GM21786 (cell line): ENCODE measurements at regions not wholly inside any gene's neighbourhood (a gene's known extent, or its start where the extent isn't known, plus 50 kb on each side); places are given as distances from the start of the nearest gene placed in this dataset.

Experiments used
- ATAC-seq: cut with Tn5 transposase; IDR thresholded peaks from one replicate; pipeline ENCODE4 v1.9.1; 2021; ENCODE audit not compliant: unreplicated experiment

DNA sequence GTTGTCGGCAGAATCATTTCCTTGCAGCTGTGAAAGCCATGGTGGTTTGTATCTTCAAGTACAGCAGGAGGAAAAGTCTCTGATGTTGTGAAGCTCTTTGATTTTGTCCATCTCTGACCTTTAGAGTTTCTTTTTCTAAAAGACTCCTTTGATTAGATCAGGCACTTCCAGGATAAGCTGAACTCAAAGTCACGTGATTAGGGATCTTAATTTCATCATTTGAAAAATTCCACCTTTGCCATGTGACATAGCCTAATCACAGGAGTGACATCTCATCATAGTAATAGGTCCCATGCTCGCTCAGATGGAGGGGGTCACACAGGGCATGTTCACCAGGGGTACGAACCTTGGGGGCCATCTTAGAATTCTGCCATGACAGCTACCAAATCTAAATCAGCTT is 441.5 kb upstream of the CDH4 start:
- ATAC-seq, result no peak

DNA sequence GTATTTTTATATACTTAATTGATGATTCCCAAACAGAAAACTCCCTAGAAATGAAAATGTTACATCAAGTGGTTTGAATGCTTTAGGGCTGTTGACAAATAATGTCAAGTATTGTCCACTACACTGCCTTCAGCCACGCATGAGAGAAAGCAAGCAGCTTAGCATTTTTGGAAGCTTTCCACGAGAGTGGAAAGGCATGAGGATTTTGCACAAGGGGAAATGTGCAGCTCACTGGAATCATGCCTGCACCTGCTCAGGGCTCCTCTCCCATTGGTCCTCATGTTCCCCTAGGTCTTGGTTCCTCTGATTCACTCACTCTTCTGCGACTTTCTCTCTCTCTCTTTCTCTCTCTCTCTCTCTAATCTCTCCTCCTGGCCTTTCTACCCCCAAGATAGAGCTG is 439.5 kb upstream of the CDH4 start:
- no peak for ATAC-seq

DNA sequence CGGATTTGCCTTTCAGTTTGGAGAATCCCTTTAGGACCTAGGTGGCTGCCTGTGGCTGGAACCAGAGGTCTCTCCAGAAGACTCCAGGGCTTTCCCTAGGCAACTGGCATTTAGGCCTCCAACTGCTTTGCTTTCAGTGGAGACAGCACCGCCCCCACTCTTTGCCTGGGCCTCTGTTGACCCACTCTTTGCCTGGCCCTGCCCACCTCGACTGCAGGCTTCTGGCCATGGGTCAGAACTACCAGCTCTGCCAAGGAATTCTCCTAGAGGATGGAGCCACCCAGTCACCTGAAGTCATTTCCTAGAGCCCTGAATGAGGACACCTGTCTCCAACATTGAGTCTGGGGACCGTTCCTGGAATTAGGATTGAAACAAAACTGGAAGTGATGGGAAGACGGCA is 439.0 kb upstream of the CDH4 start:
- no peak for ATAC-seq

DNA sequence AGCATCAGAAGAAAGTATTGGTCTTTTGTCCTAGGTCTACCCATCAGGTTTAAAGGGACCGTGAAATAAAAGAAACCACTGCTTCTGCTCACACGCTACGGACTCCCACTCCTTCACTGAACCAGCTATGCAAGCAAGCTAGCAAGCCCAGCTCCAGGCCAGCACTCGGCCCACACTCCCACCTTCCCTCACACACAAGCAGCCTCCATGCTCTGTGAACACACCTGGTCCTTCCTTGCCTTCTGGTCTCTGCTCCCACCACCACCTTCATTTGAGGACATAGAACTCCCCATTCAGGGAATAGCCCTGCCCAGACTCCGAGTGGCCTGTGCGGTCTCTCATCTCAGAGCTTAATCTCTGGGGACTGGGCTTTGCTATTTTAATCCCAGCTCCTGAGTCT is 436.4 kb upstream of the CDH4 start:
- ATAC-seq, result no peak

DNA sequence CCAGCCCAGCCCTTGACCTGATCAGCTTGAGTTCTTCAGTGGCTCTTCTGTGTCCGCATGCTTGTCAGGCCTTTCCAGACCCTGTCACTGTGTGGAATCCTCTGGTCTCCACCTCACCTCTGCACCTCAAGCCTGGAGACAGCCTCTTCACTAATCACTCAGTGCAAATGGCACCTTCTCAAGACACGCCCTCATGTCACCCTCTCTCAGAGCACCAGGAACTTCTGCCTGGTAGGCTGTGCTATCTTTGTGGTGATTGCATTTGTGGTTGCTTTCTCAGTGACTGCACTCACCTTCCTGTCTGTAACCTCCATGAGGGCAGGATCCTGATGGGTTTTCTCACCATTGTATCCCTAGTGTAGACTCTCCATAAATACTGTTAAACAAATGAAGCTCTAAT is 435.2 kb upstream of the CDH4 start:
- no peak for ATAC-seq

DNA sequence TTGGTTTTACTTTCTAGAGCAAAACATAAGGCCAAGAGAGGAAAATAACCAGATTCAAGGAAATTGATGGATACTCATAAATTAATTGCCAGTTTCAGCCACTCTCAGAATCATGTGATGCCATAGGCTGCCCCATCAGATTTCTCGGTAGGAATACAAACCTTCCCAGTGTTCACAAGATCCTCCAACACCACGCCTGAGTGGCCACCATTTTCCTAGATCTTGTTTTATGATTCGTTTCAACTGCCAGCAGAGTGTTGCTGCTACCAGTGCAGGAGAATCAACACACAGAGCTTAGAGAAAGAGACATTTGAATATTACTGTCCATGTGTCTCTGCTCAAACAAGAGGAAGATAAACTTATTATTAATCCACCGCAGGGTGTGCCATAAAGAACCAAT is 434.2 kb upstream of the CDH4 start:
- no peak for ATAC-seq

DNA sequence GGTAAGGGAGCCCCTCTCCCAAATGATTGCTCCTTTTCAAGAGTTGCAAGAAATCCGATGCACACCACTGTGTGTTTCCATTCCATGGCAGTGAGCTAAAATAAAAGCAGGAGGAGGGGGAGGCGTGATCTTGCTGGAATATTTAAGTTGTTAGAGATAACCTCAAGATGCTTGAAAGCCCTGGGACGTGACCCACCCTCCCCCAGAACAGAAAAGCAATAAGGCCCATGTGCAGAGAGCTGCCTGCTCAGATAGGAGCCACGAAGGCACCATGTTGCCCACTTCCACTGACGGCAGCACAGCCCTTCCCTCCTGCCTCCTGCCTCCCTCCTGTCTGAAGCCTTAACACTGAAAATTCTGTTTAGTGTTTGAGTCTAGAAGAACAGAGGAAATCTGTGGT is 432.6 kb upstream of the CDH4 start:
- ATAC-seq, result no peak

DNA sequence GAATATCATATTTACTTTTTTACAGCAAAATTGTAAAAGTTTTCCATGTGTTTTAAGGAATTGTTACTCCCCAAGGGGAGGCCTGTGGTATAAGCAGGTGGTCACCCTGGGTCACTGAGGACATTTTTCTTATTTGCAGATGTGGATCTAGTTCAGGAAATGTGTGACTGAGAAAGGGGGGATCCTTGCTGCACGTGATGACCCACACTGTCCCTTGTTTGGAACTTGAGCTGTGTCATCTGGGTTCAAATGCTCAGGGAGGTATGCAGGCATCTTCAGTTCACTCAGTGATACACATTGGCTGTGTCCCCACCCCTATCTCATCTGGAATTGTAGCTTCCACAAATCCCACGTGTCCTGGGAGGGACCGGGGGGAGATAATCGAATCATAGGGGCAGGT is 431.9 kb upstream of the CDH4 start:
- no peak for ATAC-seq

DNA sequence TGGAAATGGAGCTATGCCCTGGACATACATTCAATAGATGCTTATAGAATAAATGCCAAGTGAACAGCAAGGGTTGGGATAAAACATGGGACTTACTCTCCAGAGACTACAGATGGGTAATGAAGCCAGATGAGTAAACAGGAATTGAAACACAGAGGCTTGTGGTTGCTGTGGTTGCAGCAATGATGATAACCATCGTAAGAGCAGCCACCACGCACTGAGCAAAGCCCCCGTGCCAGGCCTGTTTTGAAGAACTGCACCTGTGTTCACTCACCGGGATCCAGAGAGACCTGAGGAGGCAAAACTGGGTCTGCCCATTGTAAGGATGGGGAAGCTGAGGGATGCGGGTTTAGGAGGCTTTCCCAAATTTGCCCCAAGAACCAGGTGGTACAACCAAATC is 431.1 kb upstream of the CDH4 start:
- no peak for ATAC-seq

DNA sequence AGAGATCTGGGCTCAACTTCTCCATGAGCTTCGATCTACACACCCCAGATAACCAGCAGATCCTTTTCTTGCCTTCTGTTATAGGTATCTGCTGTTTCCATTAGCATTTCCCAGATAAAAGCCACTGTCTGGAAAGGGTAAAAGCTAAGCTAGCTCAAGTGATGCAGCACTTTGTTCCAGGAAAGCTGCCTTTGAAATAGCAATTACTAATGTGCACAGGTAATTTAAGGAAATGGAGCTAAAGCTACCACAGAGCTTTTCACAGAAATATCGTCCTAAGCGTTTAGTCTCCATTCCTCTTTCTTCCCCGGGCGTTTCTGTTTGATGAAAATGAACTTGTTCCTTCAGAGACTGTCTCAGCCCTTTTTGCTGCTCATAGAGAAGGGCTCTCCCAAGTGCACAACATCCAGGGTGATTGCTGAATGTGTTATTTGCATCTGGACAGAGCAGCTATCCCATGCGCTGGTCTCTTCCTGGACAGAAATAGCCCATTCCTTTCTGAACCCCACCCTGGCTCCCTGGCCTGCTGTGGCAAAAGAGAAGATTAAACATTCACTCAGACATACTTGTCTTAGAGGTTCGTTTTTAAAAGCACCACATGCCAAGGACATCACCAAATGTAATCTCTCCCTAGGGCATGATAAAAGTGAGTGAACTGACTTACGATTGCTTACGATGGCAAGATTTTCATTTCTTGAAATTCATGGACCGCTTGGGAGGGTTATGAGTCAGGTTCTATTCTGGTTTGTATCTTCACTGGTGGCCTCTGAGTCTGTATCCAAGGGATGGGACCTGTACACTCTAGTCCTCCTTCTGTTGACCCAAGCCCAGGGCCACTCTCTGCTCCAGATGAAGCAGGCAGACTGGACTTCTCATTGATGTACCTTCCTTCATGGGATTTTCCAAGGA is 429.1 kb upstream of the CDH4 start:
- no peak for ATAC-seq

DNA sequence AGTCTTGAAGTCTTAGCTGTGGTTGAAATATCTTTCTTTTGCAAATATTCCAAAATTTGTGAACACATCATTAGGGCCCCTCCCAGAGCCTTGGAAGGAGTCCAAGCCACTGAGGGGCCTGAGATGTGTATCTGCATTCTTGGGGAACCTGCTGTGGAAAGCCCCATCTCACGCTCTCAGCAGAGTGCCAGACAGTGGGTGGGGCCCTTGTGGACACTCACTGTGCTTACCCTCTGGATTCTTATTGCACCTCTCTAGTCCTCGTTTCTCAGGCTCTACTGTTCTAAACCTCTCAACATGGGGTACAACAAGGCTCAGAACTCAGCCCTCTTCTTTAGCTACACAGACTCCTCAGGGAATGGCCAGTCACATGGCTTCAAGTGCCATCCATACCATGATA is 416.2 kb upstream of the CDH4 start:
- no peak for ATAC-seq

DNA sequence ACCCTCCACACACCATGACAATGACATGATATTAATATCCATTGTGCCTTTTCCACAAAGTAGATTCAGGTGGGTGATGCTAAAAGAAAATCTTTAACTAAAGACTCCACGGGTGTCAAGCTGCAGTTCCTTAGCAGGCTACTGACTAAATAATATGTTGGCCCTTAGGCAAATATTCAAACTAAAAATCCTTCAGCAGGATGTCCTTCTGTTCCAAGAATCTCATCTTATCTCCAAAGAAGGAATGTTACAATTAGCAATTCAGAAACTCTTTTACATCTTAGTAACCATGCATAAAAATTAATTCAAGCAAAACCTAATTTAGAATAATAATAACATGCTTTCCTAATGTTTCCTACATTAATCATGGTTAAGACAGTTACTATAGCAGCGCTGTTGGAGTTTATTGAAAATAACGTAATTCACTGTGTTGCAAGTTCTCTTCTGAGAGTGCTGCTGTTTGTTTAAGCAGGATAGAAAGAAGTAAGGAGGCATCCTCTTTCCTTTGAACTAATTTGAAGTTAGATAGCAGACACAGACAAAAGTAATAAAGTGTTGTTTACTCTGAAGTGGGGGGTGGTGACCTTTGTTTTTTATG is 414.8 kb upstream of the CDH4 start:
- no peak for ATAC-seq

DNA sequence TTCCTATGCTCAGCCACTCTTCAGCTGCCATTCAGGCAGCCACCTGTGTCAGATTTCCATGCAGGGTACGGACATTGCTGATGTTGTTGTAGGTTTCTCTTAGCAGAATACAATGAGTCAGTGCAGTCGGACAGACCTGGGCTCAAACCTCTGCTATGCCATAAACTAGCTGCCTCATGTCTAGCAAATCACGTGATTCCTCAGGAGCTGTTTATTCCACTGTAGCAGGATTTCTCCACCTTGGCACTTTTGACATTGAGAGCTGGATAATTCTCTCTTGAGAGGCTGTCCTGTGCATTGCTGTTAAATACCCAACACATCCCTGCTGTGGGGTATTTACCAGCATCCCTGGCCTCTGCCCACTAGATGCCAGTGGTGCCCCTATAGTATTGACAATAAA is 413.8 kb upstream of the CDH4 start:
- no peak for ATAC-seq

DNA sequence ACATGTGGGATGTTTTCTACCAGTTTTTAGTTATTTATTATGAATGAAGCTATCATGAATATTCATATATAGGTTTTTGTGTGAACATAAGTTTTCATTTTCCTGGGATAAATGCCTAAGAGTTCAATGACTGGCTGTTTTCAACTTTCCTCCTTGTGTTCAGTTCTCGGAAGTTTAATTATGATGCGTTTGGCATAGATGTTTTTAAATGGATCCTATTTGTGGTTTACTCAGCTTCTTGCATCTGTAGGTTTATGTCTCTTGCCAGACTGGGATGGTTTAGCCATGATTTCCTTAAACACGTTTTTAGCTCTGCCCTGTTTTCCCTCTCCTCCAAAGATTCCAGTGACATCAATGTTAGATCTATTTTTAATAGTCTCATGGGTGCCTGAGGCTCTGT is 411.1 kb upstream of the CDH4 start:
- ATAC-seq, result no peak

DNA sequence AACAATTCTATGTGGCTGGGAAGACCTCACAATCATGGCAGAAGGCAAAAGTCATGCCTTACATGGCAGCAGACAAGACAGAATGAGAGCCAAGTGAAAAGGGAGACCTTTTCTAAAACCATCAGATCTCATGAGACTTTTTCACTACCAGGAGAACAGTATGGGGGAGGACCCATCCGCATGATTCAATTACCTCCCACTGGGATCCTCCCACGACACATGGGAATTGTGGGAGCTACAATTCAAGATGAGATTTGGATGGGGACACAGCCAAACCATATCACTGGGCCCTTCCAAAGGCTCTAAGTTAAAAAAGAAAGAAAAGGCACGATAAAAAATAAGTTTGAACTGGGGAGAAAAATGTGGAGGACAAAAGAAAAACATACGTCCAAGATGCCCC is 406.9 kb upstream of the CDH4 start:
- no peak for ATAC-seq

DNA sequence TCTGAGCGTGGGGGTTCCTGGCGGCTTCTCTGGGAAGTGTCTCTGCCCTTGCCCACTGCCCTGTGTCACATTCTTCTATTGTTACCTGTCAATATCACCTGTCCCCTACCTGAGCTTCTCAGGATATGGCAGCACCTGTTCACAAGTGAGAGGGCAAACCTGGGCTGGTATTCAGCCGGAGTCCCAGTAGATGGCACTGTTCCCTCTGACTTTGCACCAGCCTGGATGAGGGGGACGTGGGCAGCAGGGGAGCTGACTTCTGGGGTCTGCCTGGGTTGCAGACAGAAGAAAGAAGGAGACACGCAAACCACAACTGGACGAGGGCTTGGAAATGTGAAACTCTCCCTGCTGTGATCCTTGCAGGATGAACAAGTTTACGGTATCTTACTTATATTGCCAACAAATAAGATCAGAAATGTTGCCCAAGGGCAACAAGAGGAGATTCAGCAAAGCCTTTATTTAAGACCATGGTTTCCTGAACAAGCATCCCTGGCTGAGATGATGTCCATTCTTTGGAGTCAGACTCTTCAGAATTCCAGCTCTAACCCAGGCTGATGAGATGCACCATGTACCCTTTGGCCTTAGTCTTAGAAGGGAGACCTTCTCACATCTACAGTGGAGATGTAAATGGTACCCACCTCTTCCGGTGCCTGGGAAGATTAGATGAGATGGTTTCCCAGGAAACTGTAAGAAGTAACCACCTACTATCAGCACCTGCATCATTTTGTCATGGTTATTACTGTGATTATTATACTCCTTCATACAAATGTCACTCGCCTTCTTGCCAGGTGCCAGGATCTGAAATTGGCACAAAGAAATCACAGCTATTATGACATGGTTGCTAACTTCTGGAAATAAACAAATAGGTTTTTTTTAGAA is 400.0 kb upstream of the CDH4 start:
- no peak for ATAC-seq

DNA sequence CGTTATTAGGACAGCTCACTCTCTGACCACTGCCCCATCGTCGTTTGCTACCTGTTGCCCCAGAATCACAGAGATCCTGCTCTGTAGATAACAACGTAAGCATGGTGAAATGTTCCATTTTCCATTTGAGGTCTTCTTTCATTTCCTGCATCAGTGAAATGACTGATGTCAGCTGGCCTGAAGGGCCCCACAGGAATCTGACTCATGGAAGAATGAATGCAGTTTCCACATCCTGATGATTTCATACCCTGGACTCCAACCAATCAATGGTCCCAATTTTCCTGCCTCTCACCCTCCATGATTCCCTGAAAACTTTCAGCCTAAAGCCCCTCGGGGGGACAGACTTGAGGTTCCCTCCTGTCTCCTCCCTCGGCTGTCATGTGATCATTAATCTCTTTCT is 394.4 kb upstream of the CDH4 start:
- no peak for ATAC-seq

DNA sequence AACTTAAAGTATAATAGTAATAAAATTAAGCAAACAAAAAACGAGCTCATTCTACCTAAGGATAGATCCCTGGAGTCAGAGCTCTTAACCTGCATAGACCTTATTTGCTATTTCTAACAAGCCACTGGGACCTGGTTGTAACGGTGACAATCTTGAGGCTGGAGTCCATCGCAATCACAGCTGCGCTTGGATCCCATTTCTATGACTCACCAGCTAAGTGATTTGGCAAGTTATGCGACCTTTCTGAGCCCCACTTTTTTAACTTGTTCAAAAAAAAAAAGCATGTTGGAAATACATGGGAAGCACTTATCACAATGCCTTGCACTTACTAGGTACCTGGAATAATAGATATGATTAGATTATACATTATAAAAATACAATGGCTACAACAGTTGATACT is 389.5 kb upstream of the CDH4 start:
- no peak for ATAC-seq

DNA sequence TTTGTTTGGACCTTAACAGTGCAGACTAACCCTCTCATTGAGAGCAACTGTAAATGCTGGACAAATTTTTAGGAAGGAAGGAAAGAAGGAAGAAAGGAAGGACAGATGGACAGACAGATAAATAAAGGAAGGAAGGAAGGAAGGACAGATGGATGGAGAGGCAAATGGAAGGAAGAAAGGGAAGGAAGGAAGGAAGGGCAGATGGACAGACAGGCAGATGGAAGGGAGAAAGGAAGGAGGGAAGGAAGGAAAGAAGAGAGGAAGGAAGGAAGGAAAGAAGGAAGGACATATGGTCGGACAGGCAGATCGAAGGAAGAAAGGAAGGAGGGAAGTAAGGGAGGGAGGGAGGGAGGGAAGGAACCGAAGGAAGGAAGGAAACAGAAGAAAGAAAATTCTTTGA is 388.5 kb upstream of the CDH4 start:
- no peak for ATAC-seq

DNA sequence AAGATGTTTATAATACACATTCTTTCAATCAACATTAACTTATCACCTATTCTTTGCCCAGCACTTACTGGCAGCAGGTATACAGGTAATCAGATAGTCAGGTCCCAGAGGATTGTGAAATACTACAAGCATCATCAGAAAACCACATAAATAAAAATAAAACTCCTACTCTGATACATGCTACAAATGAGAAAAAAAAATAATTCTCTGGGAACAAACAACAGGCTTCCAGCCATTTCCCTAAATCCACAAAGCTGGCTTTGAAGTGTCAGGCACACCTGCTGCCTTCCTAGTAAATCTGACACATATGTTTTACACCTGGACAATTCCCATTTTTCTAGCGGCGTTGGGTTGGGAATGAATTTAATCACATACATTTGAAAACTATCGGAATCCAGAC is 384.5 kb upstream of the CDH4 start:
- no peak for ATAC-seq

DNA sequence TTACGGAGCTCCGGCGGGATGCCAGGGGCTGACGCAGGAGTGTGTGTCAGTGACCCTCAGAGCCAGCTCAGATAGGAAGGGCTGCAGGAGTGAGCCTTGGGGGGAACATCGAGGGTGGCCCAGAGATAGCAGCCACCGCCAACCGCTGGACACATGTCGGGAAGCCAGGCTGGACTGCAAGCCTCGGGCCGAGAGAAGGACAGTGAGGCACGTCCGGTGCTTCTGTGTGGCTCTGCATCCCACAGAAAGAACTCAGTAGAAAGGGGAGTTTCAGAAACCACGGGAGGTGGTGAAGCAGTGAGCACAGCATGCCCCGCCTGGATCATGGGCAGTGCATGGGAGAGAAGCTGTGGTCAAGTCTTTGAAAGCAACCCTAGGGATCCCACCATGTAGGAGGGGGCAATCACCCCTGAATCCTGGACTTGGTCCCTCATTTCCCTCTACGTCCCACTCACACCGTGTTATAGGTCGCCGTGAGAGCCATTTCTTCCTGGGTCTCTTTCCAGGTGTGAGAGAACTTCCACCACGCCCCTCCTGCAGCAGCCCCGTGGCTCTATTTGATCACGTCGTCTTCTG is 383.7 kb upstream of the CDH4 start:
- no peak for ATAC-seq

DNA sequence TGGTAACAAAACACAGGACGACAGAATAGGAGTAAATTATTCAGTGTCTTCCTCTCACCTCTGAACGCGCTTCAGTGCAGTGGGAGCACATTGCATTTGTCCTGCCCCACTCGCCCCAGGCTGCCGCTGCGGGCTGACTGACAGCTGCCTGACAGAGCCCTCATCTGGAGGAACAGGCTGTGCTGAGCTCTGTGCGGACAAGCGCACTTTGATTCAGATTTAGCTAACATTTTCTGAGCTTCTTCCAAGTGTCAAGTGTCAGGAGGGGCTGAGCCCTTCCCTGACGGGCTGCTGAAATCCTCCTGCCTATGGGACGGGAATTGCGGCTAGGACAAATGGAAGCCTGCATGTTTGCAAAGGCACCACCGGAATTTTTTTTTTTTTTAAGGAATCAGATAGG is 383.0 kb upstream of the CDH4 start:
- ATAC-seq, result no peak
